Upper lobe of left lung (tissue), 6 donors: ENCODE measurements at regions not wholly inside any gene's neighbourhood (a gene's known extent, or its start where the extent isn't known, plus 50 kb on each side); places are given as distances from the start of the nearest gene placed in this dataset.
A peak's percentile ranks its signal among the peaks of the same experiment; 100 is the strongest.
"Not testable (repeated sequence)": the region's sequence is repeated elsewhere in the genome, so short reads cannot be mapped to it uniquely, and the experiment has no call there.

Experiments
- ATAC-seq, 2 donors: fragments of 200-7000 bp; cut with Tn5 transposase; one replicate each; pipeline ENCODE4 v1.9.1; 2022; ENCODE audit warnings: mild to moderate bottlenecking in 2 of 2, moderate library complexity in 2 of 2; ENCODE audit not compliant: low FRiP score in 2 of 2
- DNase-seq, 2 donors: peaks; one replicate each; pipeline ENCODE4 v3.0.0-alpha.2; 2019 to 2020
- H3K27ac ChIP-seq, 4 donors: fragments of 200-600 bp; sonication (generic); one replicate each; pipeline ENCODE4 v1.5.1; 2016 to 2019
- H3K27me3 ChIP-seq, 4 donors: fragments of 200-600 bp; sonication (generic); one replicate each; pipeline ENCODE4 v1.5.1; 2017 to 2019
- H3K36me3 ChIP-seq, 4 donors: fragments of 200-600 bp; sonication (generic); one replicate each; pipeline ENCODE4 v1.5.1; 2016 to 2019
- H3K4me1 ChIP-seq, 4 donors: fragments of 200-600 bp; sonication (generic); one replicate each; pipeline ENCODE4 v1.5.1; 2018 to 2019
- H3K4me3 ChIP-seq, 4 donors: fragments of 200-600 bp; sonication (generic); one replicate each; pipeline ENCODE4 v1.5.1; 2017 to 2019; ENCODE audit warnings: mild to moderate bottlenecking in 2 of 4, moderate library complexity in 1 of 4
- H3K9me3 ChIP-seq, 4 donors: fragments of 200-600 bp; sonication (generic); one replicate each; pipeline ENCODE4 v1.5.1; 2018 to 2019
- CTCF ChIP-seq, 6 experiments: fragments of 450-650 bp in 4 of 6; fragments of 200-600 bp in 2 of 6; sonication (generic) in 2 of 6; IDR thresholded peaks; one replicate each; pipeline ENCODE4 v1.5.1; 2016 to 2019; ENCODE audit warnings: antibody characterized with exemption in 6 of 6
- EP300 ChIP-seq, 4 donors: sonication (generic); formaldehyde crosslinking; IDR thresholded peaks; one replicate each; pipeline ENCODE4 v1.5.1; 2017; ENCODE audit warnings: antibody characterized with exemption in 4 of 4, control low read depth in 2 of 4
- POLR2A ChIP-seq, 4 donors: fragments of 450-650 bp; IDR thresholded peaks; one replicate each; pipeline ENCODE4 v1.5.1; 2016 to 2017; ENCODE audit warnings: antibody characterized with exemption in 4 of 4, mild to moderate bottlenecking in 2 of 4
- POLR2AphosphoS5 ChIP-seq, 2 donors: sonication (generic); formaldehyde crosslinking; IDR thresholded peaks; one replicate each; pipeline ENCODE4 v1.5.1; 2017; ENCODE audit warnings: antibody characterized with exemption in 2 of 2
- WGBS, 2 donors: methylation state at CpG; one replicate each; pipeline ENCODE4 v1.1.5; 2017 to 2018; 5-methylcytosine and 5-hydroxymethylcytosine counted together
- donor health status: DM: no; HTN: no; CAD: no; lungs with moderate emphysema.
- donor health status: DM: no; HTN: yes; CAD: no; lungs with severe emphysema.

DNA sequence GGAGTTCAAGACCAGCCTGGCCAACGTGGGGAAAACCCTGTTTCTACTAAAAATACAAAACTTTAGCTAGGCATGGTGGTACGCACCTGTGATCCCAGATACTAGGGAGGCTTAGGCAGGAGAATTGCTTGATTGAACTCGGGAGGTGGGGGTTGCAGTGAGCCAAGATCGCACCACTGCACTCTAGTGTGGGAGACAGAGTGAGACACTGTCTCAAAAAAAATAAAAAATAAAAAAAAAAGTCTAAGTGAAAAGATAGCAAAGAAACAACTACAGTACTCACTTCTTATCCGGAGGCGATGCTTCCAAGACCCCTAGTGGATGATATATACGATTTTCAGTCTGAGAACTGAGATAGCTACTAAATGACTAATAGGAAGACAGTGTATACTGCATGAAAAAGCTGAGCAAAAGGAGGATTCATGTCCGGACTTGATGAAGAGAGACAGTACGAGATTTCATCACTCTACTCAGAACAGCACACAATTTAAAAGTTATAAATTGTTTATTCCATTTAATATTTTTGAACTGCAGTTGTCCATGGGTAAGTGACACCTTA, 138.7 kb upstream of the GOLGA6L6 start:
- not testable (repeated sequence) for DNase-seq, H3K27ac ChIP-seq, H3K36me3 ChIP-seq, ATAC-seq, H3K4me1 ChIP-seq, H3K4me3 ChIP-seq, H3K27me3 ChIP-seq, H3K9me3 ChIP-seq
- WGBS, 2 donors, result no CpG with 5 or more reads among the region's 9 CpGs

DNA sequence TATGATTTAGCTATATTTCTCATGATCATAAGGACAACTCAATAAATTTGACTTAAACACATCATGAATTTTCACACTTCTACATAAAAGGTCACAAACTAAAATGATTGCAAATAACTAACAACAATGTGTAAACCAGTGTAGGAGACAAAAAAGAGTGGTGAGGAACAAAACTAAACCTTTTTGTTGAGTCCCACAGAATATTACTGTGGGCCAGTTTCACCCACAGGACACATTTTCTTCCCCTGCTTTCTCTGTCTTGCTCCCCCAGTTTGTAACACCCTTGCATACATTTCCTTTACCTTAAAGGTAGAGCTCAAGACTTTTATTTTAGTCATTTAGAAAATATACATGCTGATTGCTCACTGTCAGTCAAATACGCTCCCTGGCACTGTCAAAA, 130.9 kb upstream of the GOLGA6L6 start:
- TF ChIP-seq POLR2AphosphoS5 (IDR thresholded peaks at IDR 0.05) (no peak), POLR2A (IDR thresholded peaks at IDR 0.05) (no peak), CTCF (IDR thresholded peaks at IDR 0.05) (no peak), EP300 (IDR thresholded peaks at IDR 0.05) (no peak)
- no peaks in the 10 kb centered on the region for H3K9me3 ChIP-seq

GRCh38 chr15:20671675-20672074, 130.1 kb upstream of the GOLGA6L6 start:
- no peak for TF ChIP-seq EP300 (IDR thresholded peaks at IDR 0.05)
- no peak for TF ChIP-seq POLR2A (IDR thresholded peaks at IDR 0.05)
- WGBS, 2 donors, result 30 to 40% methylated on average over 2 of the region's 2 CpGs
- DNase-seq (no peak), ATAC-seq (peak; percentile 34 to 38)
- H3K36me3 ChIP-seq, result no peaks in the 10 kb centered on the region
- H3K4me3 ChIP-seq, result no peak overlapping the region
- H3K27ac ChIP-seq, result no peak overlapping the region
- no peaks in the 10 kb centered on the region for H3K9me3 ChIP-seq
- no peaks in the 10 kb centered on the region for H3K27me3 ChIP-seq
- no peaks in the 10 kb centered on the region for H3K4me1 ChIP-seq

More for the DNA sequence above, 130.9 kb upstream of the GOLGA6L6 start:
- ATAC-seq (peak; percentile 36 to 52), DNase-seq (no peak)
- no peaks in the 10 kb centered on the region for H3K27me3 ChIP-seq
- H3K4me3 ChIP-seq, result no peak overlapping the region
- WGBS, 2 donors, result 65 to 69% methylated on average over 1 of the region's 1 CpG
- no peaks in the 10 kb centered on the region for H3K36me3 ChIP-seq
- no peak overlapping the region for H3K27ac ChIP-seq
- H3K4me1 ChIP-seq, result no peaks in the 10 kb centered on the region

- WGBS, 2 donors, result 59 to 63% methylated on average over 3 of the region's 3 CpGs
- peak in 1 of 2 donors; percentile 27 for ATAC-seq
- not testable (repeated sequence) for H3K27me3 ChIP-seq, H3K4me1 ChIP-seq, H3K36me3 ChIP-seq, H3K4me3 ChIP-seq, H3K9me3 ChIP-seq, DNase-seq, H3K27ac ChIP-seq
Observed at GRCh38 chr15:20666410-20666809, 124.8 kb upstream of the GOLGA6L6 start.

DNA sequence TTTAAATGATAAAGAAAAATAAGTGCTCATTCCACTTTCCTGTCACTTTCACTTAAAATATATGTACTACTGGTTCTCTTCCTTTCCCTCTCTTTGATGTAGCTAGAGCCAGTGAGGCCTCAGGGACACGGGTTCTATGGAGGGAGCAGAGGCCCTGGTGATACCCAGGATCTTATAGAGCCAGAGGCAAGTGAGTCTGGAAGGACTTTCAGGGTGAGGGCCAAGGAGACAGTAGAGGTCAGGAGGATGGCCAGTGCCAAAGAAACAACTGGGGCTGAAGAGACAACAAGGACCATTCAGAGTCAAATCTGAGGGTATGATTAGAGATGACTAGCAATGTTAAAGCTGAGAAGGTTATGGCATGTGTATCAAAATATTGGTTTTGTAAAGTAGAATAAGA, 124.1 kb upstream of the GOLGA6L6 start:
- no peaks in the 10 kb centered on the region for H3K4me1 ChIP-seq
- H3K27ac ChIP-seq, result no peak overlapping the region
- no peaks in the 10 kb centered on the region for H3K36me3 ChIP-seq
- H3K27me3 ChIP-seq, result no peaks in the 10 kb centered on the region
- no peak overlapping the region for H3K4me3 ChIP-seq
- no peak for DNase-seq
- ATAC-seq, result peak; percentile 43 to 46
- 48 to 56% methylated on average over 1 of the region's 1 CpG for WGBS, 2 donors
- H3K9me3 ChIP-seq, result no peaks in the 10 kb centered on the region
- TF ChIP-seq POLR2A (IDR thresholded peaks at IDR 0.05) (no peak), POLR2AphosphoS5 (IDR thresholded peaks at IDR 0.05) (no peak), CTCF (IDR thresholded peaks at IDR 0.05) (no peak), EP300 (IDR thresholded peaks at IDR 0.05) (no peak)

DNA sequence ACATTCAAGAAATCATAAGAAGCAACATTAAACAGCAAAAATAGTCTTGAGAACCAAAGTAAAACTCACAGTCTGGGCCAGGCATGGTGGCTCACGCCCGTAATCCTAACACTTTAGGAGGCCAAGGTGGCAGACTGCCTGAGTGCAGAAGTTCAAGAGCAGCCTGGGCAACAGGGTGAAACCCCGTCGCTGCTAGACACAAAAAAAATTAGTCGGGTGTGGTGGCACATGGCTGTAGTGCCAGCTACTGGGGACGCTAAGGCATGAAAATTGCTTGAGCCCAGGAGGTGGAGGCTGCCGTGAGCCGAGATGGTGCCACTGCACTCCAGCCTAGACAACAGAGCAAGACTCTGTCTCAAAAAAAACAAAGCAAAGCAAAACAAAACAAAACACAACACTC, 117.7 kb upstream of the GOLGA6L6 start:
- no peaks in the 10 kb centered on the region for H3K36me3 ChIP-seq
- H3K9me3 ChIP-seq, result no peaks in the 10 kb centered on the region
- TF ChIP-seq CTCF (IDR thresholded peaks at IDR 0.05) (no peak), EP300 (IDR thresholded peaks at IDR 0.05) (no peak), POLR2AphosphoS5 (IDR thresholded peaks at IDR 0.05) (no peak), POLR2A (IDR thresholded peaks at IDR 0.05) (no peak)
- 67 to 72% methylated on average over 8 of the region's 8 CpGs for WGBS, 2 donors
- H3K4me1 ChIP-seq, result no peaks in the 10 kb centered on the region
- peak; percentile 28 to 37 for ATAC-seq
- H3K4me3 ChIP-seq, result no peak overlapping the region
- no peaks in the 10 kb centered on the region for H3K27me3 ChIP-seq
- DNase-seq, result peak in 1 of 2 donors; percentile 22
- no peak overlapping the region for H3K27ac ChIP-seq
